ENCODE measurements at regions not wholly inside any gene's neighbourhood (a gene's known extent, or its start where the extent isn't known, plus 50 kb on each side); places are given as distances from the start of the nearest gene placed in this dataset.

DNA sequence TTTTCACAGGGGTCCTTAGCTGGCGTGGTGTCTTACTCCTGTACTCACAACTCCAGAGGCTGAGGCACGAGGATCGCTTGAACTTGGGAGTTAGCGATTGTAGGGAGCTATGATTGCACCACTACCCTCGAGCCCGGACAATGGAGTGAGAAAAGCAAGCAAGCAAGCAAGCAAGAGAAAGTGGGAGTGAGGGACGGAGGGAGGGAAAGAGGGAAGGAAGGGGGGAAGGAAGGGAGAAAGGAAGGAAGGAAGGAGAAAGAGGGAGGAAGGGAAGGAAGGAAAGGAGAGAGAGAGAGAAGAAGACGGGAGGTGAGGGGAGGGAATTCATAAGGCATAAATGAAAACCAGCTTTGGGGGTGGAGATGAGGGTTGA is 120.5 kb downstream of the TRIM27 start:
- DNase-seq: no peak
- Histone ChIP-seq H3K9me3 (ENCODE audit: control insufficient read depth, low read depth, low read length) (peaks cover 6% of the 10 kb centered on the region), H3K27ac (ENCODE audit: low read length) (no peak overlapping the region), H3K27me3 (ENCODE audit: control insufficient read depth, insufficient read depth, low read length) (peaks cover 60% of the 10 kb centered on the region), H3K4me3 (ENCODE audit: low read length) (no peak overlapping the region), H3K4me1 (ENCODE audit: control insufficient read depth, insufficient read depth, low read length) (no peaks in the 10 kb centered on the region), H3K36me3 (ENCODE audit: control insufficient read depth, insufficient read depth, low read length) (no peaks in the 10 kb centered on the region)
- WGBS (ENCODE audit: insufficient coverage, low lambda C conversion rate): 11% methylated on average over 4 of the region's 8 CpGs

DNA sequence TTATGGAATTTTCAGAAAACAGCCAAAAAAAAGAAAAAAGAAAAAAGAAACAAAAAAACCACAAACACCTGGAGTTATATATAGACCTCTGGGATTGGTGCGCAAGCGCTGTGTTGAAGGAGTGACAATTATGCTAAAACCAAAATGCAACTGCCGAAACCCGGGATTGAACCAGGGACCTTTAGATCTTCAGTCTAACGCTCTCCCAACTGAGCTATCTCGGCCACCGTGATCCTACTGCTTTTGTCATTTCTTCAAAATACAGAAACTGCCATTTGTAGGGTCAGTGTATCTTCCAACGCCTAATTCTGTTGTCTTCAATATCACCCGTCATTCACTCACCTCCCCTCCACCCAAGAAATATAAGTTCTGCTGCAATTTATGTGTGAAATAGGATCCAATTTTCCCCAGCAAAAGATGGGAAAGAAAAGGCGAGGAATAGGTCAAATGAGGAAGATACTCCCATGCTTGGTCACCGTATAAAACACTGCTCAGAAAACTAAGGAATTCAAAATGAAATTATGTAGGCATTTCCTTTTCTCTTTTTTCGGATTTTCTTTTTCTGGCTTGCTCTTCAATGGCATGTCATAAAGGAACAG is 116.0 kb downstream of the TRIM27 start:
- DNase-seq: no peak
- Histone ChIP-seq H3K4me1 (ENCODE audit: control insufficient read depth, insufficient read depth, low read length) (no peaks in the 10 kb centered on the region), H3K4me3 (ENCODE audit: low read length) (no peak overlapping the region), H3K27me3 (ENCODE audit: control insufficient read depth, insufficient read depth, low read length) (peaks cover 87% of the 10 kb centered on the region), H3K27ac (ENCODE audit: low read length) (no peak overlapping the region), H3K9me3 (ENCODE audit: control insufficient read depth, low read depth, low read length) (peaks cover 6% of the 10 kb centered on the region), H3K36me3 (ENCODE audit: control insufficient read depth, insufficient read depth, low read length) (no peaks in the 10 kb centered on the region)
- 11% methylated on average over 7 of the region's 12 CpGs for WGBS (ENCODE audit: insufficient coverage, low lambda C conversion rate)

DNA sequence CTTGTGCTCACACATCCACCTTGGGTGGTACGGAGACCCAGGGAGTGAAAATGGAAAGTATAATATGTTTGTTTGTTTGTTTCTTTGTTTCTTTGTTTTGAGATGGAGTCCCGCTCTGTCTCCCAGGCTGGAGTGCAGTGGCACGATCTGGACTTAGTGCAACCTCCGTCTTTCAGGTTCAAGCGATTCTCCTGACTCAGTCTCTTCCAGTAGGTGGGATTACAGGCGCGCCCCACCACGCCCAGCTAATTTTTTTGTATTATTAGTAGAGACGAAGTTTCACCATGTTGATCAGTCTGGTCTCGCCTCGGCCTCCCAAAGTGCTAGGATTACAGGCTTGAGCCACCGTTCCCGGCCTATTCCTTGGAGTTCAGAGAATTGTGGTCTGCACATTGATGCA is 115.4 kb downstream of the TRIM27 start:
- H3K9me3 ChIP-seq (ENCODE audit: control insufficient read depth, low read depth, low read length): peaks cover 4% of the 10 kb centered on the region
- H3K4me1 ChIP-seq (ENCODE audit: control insufficient read depth, insufficient read depth, low read length): no peaks in the 10 kb centered on the region
- no peaks in the 10 kb centered on the region for H3K36me3 ChIP-seq (ENCODE audit: control insufficient read depth, insufficient read depth, low read length)
- H3K4me3 ChIP-seq (ENCODE audit: low read length): no peak overlapping the region
- no CpG with 5 or more reads among the region's 13 CpGs for WGBS (ENCODE audit: insufficient coverage, low lambda C conversion rate)
- no peak for DNase-seq
- no peak overlapping the region for H3K27ac ChIP-seq (ENCODE audit: low read length)
- peaks cover 88% of the 10 kb centered on the region for H3K27me3 ChIP-seq (ENCODE audit: control insufficient read depth, insufficient read depth, low read length)

DNA sequence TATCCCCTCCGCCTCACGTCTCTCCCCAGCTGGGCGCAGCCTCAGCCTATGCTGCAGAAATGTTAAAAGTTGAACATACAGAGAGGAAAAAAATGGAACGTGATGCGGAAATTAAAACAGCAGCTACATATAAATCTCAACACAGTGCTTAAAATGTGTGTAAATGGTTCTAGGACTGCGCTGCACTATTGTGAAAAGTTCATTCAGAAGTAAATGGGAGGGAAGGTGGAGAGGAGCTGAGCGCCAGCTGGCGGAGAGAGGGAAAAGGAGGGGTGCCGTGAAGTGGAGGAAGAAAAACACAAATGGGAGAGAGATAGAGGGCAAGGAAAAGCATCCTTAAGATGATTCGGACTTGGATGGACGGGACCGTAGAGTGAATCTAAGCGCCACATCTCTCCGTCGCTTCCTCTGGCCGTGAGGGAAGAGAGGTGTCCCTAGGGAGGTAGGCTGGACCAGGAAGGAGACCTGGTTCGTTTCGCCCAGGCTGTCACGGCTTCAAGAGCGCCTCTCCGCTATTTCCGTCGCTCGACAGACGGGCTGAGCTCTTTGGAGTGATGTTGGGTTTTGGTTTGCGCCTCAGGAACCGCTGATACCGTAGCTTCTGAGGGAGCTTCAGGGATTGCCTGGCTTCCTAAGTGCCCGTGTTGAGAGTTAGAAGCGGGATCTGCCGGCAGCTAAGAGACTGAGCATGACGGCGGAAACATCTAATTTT is 113.7 kb downstream of the TRIM27 start:
- peaks cover 93% of the 10 kb centered on the region for H3K27me3 ChIP-seq (ENCODE audit: control insufficient read depth, insufficient read depth, low read length)
- WGBS (ENCODE audit: insufficient coverage, low lambda C conversion rate): 4% methylated on average over 8 of the region's 33 CpGs
- no peaks in the 10 kb centered on the region for H3K4me1 ChIP-seq (ENCODE audit: control insufficient read depth, insufficient read depth, low read length)
- no peak overlapping the region for H3K27ac ChIP-seq (ENCODE audit: low read length)
- H3K9me3 ChIP-seq (ENCODE audit: control insufficient read depth, low read depth, low read length): peaks cover 3% of the 10 kb centered on the region
- H3K36me3 ChIP-seq (ENCODE audit: control insufficient read depth, insufficient read depth, low read length): no peaks in the 10 kb centered on the region
- no peak overlapping the region for H3K4me3 ChIP-seq (ENCODE audit: low read length)
- DNase-seq: no peak

DNA sequence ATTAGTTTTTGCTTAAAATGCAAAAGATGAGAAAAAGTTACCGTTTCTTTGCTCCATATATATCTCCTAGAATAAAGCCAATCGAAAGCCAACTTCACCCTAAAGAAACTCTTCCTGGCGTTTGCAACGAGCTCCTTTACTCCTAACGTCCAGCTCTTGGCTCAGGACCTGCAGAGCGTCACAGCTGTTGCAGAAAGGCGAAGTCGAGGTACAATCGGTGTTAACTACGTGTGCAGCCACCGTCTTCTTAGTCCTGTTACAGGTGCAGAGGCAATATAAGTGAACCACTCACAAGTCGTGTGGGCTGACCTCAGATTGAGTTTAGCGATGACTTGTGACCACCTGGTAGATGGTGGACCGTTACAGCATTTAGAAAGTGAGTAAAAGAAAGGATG is 113.1 kb downstream of the TRIM27 start:
- DNase-seq: no peak
- 0% methylated on average over 1 of the region's 14 CpGs for WGBS (ENCODE audit: insufficient coverage, low lambda C conversion rate)
- H3K27ac ChIP-seq (ENCODE audit: low read length): no peak overlapping the region
- no peaks in the 10 kb centered on the region for H3K36me3 ChIP-seq (ENCODE audit: control insufficient read depth, insufficient read depth, low read length)
- peaks cover 96% of the 10 kb centered on the region for H3K27me3 ChIP-seq (ENCODE audit: control insufficient read depth, insufficient read depth, low read length)
- H3K4me3 ChIP-seq (ENCODE audit: low read length): no peak overlapping the region
- no peaks in the 10 kb centered on the region for H3K4me1 ChIP-seq (ENCODE audit: control insufficient read depth, insufficient read depth, low read length)
- H3K9me3 ChIP-seq (ENCODE audit: control insufficient read depth, low read depth, low read length): no peaks in the 10 kb centered on the region

DNA sequence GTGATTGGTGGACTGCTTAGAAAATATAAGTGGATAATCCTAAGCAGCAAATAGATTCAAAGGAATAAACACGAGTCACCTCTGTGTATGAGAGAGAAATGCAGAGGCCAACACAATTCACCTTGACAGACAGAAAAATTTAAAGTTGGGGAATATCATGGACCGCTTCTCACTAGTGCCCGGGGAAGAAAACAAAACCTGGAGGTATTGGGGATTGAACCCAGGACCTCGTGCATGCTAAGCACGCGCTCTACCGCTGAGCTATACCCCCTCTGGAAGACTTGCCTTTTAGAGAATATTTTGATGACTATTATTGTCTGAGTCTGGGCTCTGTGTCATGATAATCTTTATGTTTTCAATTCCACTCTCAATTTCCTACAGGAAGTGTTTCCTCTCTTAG is 111.9 kb downstream of the TRIM27 start:
- Histone ChIP-seq H3K27ac (ENCODE audit: low read length) (no peak overlapping the region), H3K36me3 (ENCODE audit: control insufficient read depth, insufficient read depth, low read length) (no peaks in the 10 kb centered on the region), H3K9me3 (ENCODE audit: control insufficient read depth, low read depth, low read length) (no peaks in the 10 kb centered on the region), H3K4me1 (ENCODE audit: control insufficient read depth, insufficient read depth, low read length) (no peaks in the 10 kb centered on the region), H3K4me3 (ENCODE audit: low read length) (no peak overlapping the region), H3K27me3 (ENCODE audit: control insufficient read depth, insufficient read depth, low read length) (peaks cover 99% of the 10 kb centered on the region)
- WGBS (ENCODE audit: insufficient coverage, low lambda C conversion rate): no CpG with 5 or more reads among the region's 7 CpGs
- no peak for DNase-seq

DNA sequence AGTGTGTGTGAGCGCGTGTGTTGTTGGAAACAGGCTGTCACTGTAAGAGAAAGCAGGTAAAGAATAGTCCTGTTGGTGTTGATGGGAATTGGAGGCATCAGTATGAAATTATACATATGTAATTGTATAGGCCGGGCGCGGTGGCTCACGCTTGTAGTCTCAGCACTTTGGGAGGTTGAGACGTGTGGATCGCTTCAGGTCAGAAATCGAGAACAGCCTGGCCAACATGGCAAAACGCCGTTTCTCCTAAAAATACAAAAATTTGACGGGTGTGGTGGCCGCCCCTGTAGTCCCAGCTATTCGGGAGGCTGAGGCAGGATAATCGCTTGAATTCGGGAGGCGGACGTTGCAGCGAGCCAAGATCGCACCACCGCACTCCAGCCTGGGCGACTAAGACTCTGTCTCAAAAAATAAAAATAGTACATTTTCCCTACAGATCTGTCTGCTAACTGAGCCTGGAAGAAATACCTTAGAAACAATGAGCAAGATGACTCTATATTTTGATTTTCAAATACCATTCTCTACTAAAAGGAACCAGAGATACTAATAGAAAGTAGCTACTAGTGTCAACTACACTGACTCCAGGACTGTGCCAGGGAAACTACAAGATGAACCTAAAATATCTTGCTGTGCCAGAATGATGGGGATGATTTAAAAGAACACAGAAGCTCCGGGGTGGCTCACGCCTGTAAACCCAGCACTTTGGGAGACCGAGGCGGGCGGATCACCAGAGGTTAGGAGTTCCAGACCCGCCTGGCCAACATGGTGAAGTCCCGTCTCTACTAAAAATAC is 110.8 kb downstream of the TRIM27 start:
- no peaks in the 10 kb centered on the region for H3K36me3 ChIP-seq (ENCODE audit: control insufficient read depth, insufficient read depth, low read length)
- no peak for DNase-seq
- no peaks in the 10 kb centered on the region for H3K4me1 ChIP-seq (ENCODE audit: control insufficient read depth, insufficient read depth, low read length)
- no peak overlapping the region for H3K27ac ChIP-seq (ENCODE audit: low read length)
- H3K4me3 ChIP-seq (ENCODE audit: low read length): no peak overlapping the region
- peaks cover 100% of the 10 kb centered on the region for H3K27me3 ChIP-seq (ENCODE audit: control insufficient read depth, insufficient read depth, low read length)
- no peaks in the 10 kb centered on the region for H3K9me3 ChIP-seq (ENCODE audit: control insufficient read depth, low read depth, low read length)
- WGBS (ENCODE audit: insufficient coverage, low lambda C conversion rate): 0% methylated on average over 3 of the region's 29 CpGs

DNA sequence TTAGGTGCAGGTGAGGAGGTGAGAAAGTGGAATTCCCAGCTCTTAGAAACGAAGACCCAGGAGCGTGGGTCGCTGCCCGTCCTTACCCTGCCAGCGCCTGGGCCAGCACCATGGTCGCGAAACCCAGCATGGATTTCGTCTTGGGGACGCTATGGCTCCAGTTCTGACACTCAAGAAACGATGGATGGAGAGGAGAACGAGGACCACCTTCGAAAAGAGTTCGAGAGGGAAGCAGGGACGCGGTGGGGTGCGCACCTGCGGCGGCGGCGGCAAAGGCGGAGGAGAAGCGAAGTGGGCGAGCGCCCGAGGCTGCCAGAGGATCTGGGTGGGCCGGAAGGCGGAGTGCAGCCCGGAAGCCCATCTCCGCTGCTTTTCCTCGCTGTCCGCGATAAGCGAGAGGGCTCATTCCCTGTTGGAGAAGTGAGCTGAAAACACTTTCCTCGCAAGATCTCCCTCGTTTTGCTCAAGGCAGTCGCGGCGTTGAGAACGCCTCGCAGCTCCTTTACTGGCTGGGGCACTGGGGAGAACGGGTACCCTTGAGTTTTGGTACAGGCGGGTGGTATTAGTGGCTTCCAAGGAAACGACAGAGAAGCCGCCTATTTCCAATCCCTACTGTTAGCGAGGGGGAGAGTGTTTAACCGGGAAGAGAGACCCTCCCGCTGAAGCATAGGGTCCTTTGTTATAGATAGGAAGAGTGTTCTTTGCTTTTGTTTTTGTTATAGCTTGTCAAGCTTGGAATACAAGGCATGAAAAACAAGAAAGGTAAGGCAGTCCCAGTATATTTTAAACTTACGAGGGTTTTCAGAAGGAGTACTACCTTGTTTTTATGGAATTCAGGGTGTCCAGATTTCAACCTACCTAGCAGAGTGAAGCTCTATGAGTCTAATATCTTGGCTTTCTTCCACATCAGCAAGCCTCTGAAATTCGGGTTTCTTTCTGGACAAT is 109.5 kb downstream of the TRIM27 start:
- H3K9me3 ChIP-seq (ENCODE audit: control insufficient read depth, low read depth, low read length): no peaks in the 10 kb centered on the region
- no peak overlapping the region for H3K27ac ChIP-seq (ENCODE audit: low read length)
- no peak for DNase-seq
- peaks cover 95% of the 10 kb centered on the region for H3K27me3 ChIP-seq (ENCODE audit: control insufficient read depth, insufficient read depth, low read length)
- H3K4me3 ChIP-seq (ENCODE audit: low read length): no peak overlapping the region
- H3K4me1 ChIP-seq (ENCODE audit: control insufficient read depth, insufficient read depth, low read length): no peaks in the 10 kb centered on the region
- H3K36me3 ChIP-seq (ENCODE audit: control insufficient read depth, insufficient read depth, low read length): no peaks in the 10 kb centered on the region
- WGBS (ENCODE audit: insufficient coverage, low lambda C conversion rate): no CpG with 5 or more reads among the region's 49 CpGs

DNA sequence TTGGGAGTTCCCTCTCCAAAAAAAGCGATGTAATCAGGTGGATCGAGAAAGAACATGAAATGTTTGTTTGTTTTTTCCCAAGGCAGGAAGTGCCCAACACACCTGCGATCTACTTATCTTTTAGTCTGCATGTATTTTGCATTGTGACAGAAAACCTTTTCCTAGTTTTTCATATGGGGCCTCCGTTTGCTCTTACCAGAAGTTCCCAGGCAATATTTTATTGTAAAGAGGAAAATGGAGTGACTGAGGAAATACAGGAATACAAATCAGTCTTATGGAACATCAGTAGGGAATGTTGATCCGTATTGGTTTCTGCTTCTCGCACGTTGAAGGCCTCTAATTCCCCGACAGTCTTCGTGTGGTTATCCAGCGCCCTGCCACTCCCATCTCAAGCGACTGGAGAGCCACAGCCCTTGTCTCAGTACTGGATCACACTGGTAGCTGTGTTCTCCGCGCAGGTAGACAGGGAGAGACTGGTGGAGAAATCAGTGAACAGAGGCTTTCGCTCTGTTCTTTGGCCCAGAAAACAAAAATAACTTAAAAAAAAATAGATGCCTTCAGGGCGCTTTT is 107.4 kb downstream of the TRIM27 start:
- Histone ChIP-seq H3K4me3 (ENCODE audit: low read length) (no peak overlapping the region), H3K27ac (ENCODE audit: low read length) (no peak overlapping the region), H3K36me3 (ENCODE audit: control insufficient read depth, insufficient read depth, low read length) (no peaks in the 10 kb centered on the region), H3K27me3 (ENCODE audit: control insufficient read depth, insufficient read depth, low read length) (peaks cover 85% of the 10 kb centered on the region), H3K4me1 (ENCODE audit: control insufficient read depth, insufficient read depth, low read length) (no peaks in the 10 kb centered on the region), H3K9me3 (ENCODE audit: control insufficient read depth, low read depth, low read length) (no peaks in the 10 kb centered on the region)
- DNase-seq: no peak
- 20% methylated on average over 2 of the region's 15 CpGs for WGBS (ENCODE audit: insufficient coverage, low lambda C conversion rate)
